ENCODE measurements at regions not wholly inside any gene's neighbourhood (a gene's known extent, or its start where the extent isn't known, plus 50 kb on each side); places are given as distances from the start of the nearest gene placed in this dataset.

DNA sequence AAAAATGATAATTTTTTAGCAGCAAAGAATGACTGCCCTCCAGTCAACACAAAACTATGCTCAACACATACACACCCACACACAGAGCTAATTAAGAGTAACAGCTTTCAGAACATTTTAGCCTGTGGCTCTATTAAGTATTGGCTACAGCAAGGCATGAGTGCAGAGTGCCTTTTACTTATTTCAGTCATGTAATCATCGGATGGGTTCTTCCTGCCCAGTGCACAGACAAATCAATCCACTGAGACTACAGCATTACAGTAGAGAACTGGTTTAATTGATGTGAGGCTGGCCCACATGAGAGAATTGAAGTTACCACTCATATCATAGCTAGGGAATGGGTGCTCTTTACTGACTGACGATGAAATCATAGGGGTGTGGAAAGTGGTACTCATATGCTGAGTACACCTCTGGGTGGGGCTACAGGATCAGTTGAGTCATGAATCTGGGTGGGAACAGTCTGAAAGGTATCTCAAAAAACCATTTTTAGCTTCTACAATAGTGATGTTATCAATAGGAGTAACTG, 241.0 kb downstream of the FSIP2 start (continued):
- TF ChIP-seq, protein P1, sequence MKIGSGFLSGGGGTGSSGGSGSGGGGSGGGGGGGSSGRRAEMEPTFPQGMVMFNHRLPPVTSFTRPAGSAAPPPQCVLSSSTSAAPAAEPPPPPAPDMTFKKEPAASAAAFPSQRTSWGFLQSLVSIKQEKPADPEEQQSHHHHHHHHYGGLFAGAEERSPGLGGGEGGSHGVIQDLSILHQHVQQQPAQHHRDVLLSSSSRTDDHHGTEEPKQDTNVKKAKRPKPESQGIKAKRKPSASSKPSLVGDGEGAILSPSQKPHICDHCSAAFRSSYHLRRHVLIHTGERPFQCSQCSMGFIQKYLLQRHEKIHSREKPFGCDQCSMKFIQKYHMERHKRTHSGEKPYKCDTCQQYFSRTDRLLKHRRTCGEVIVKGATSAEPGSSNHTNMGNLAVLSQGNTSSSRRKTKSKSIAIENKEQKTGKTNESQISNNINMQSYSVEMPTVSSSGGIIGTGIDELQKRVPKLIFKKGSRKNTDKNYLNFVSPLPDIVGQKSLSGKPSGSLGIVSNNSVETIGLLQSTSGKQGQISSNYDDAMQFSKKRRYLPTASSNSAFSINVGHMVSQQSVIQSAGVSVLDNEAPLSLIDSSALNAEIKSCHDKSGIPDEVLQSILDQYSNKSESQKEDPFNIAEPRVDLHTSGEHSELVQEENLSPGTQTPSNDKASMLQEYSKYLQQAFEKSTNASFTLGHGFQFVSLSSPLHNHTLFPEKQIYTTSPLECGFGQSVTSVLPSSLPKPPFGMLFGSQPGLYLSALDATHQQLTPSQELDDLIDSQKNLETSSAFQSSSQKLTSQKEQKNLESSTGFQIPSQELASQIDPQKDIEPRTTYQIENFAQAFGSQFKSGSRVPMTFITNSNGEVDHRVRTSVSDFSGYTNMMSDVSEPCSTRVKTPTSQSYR (CRISPR knock-in tag; IDR thresholded peaks at IDR 0.05): no peak
- TF ChIP-seq, protein P2, sequence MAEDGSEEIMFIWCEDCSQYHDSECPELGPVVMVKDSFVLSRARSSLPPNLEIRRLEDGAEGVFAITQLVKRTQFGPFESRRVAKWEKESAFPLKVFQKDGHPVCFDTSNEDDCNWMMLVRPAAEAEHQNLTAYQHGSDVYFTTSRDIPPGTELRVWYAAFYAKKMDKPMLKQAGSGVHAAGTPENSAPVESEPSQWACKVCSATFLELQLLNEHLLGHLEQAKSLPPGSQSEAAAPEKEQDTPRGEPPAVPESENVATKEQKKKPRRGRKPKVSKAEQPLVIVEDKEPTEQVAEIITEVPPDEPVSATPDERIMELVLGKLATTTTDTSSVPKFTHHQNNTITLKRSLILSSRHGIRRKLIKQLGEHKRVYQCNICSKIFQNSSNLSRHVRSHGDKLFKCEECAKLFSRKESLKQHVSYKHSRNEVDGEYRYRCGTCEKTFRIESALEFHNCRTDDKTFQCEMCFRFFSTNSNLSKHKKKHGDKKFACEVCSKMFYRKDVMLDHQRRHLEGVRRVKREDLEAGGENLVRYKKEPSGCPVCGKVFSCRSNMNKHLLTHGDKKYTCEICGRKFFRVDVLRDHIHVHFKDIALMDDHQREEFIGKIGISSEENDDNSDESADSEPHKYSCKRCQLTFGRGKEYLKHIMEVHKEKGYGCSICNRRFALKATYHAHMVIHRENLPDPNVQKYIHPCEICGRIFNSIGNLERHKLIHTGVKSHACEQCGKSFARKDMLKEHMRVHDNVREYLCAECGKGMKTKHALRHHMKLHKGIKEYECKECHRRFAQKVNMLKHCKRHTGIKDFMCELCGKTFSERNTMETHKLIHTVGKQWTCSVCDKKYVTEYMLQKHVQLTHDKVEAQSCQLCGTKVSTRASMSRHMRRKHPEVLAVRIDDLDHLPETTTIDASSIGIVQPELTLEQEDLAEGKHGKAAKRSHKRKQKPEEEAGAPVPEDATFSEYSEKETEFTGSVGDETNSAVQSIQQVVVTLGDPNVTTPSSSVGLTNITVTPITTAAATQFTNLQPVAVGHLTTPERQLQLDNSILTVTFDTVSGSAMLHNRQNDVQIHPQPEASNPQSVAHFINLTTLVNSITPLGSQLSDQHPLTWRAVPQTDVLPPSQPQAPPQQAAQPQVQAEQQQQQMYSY (CRISPR knock-in tag; IDR thresholded peaks at IDR 0.05): no peak
- TF ChIP-seq MYBL2 (CRISPR knock-in tag; IDR thresholded peaks at IDR 0.05): no peak
- TF ChIP-seq ETV6 (CRISPR knock-in tag; IDR thresholded peaks at IDR 0.05): no peak
- TF ChIP-seq GABPB1 (CRISPR knock-in tag; IDR thresholded peaks at IDR 0.05): no peak
- no peak for TF ChIP-seq RELA (CRISPR knock-in tag; IDR thresholded peaks at IDR 0.05; ENCODE audit: borderline replicate concordance)
- no peak for TF ChIP-seq RORB (CRISPR knock-in tag; IDR thresholded peaks at IDR 0.05)
- TF ChIP-seq, protein P3, sequence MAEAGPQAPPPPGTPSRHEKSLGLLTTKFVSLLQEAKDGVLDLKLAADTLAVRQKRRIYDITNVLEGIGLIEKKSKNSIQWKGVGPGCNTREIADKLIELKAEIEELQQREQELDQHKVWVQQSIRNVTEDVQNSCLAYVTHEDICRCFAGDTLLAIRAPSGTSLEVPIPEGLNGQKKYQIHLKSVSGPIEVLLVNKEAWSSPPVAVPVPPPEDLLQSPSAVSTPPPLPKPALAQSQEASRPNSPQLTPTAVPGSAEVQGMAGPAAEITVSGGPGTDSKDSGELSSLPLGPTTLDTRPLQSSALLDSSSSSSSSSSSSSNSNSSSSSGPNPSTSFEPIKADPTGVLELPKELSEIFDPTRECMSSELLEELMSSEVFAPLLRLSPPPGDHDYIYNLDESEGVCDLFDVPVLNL (CRISPR knock-in tag; IDR thresholded peaks at IDR 0.05; ENCODE audit: borderline replicate concordance, low read depth): no peak
- TF ChIP-seq, protein P4, sequence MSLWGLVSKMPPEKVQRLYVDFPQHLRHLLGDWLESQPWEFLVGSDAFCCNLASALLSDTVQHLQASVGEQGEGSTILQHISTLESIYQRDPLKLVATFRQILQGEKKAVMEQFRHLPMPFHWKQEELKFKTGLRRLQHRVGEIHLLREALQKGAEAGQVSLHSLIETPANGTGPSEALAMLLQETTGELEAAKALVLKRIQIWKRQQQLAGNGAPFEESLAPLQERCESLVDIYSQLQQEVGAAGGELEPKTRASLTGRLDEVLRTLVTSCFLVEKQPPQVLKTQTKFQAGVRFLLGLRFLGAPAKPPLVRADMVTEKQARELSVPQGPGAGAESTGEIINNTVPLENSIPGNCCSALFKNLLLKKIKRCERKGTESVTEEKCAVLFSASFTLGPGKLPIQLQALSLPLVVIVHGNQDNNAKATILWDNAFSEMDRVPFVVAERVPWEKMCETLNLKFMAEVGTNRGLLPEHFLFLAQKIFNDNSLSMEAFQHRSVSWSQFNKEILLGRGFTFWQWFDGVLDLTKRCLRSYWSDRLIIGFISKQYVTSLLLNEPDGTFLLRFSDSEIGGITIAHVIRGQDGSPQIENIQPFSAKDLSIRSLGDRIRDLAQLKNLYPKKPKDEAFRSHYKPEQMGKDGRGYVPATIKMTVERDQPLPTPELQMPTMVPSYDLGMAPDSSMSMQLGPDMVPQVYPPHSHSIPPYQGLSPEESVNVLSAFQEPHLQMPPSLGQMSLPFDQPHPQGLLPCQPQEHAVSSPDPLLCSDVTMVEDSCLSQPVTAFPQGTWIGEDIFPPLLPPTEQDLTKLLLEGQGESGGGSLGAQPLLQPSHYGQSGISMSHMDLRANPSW (CRISPR knock-in tag; conservative IDR thresholded peaks at IDR 0.05; ENCODE audit: low read depth): no peak

DNA sequence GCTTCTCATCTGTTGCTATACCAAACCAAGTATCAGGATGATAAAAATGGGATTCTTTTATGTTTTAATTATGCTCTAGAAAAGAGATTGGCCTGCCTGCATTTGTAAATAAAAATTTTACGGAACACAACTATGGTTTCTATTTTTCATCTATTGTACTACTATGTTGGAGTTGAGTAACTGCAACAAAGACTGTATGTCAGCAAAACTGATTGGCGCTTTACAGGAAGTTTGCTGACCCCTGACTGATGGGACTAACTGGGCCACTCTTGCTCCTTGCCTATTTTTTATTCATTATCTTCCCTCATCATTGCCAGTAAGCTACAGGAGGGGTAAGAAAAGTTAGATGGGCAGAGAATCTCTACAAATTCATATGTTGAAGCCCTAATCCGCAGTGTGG, 242.3 kb downstream of the FSIP2 start:
- CTCF ChIA-PET: no interaction called here
- no peak for ATAC-seq
- Mint-ChIP-seq H3K9me3 (no peaks in the 10 kb centered on the region), H3K4me3 (no peak overlapping the region), H3K36me3 (no peaks in the 10 kb centered on the region), H3K27ac (no peak overlapping the region), H3K4me1 (no peaks in the 10 kb centered on the region), H3K27me3 (ENCODE audit: low read depth) (no peaks in the 10 kb centered on the region)
- POLR2A ChIA-PET: no interaction called here
- DNase-seq (ENCODE audit: low spot score): no peak
- TF ChIP-seq, protein P5, sequence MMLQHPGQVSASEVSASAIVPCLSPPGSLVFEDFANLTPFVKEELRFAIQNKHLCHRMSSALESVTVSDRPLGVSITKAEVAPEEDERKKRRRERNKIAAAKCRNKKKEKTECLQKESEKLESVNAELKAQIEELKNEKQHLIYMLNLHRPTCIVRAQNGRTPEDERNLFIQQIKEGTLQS (CRISPR knock-in tag; conservative IDR thresholded peaks at IDR 0.05): no peak
- TF ChIP-seq, protein P6, sequence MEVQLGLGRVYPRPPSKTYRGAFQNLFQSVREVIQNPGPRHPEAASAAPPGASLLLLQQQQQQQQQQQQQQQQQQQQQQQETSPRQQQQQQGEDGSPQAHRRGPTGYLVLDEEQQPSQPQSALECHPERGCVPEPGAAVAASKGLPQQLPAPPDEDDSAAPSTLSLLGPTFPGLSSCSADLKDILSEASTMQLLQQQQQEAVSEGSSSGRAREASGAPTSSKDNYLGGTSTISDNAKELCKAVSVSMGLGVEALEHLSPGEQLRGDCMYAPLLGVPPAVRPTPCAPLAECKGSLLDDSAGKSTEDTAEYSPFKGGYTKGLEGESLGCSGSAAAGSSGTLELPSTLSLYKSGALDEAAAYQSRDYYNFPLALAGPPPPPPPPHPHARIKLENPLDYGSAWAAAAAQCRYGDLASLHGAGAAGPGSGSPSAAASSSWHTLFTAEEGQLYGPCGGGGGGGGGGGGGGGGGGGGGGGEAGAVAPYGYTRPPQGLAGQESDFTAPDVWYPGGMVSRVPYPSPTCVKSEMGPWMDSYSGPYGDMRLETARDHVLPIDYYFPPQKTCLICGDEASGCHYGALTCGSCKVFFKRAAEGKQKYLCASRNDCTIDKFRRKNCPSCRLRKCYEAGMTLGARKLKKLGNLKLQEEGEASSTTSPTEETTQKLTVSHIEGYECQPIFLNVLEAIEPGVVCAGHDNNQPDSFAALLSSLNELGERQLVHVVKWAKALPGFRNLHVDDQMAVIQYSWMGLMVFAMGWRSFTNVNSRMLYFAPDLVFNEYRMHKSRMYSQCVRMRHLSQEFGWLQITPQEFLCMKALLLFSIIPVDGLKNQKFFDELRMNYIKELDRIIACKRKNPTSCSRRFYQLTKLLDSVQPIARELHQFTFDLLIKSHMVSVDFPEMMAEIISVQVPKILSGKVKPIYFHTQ (CRISPR knock-in tag; IDR thresholded peaks at IDR 0.05): no peak
- no peak for TF ChIP-seq ZNF396 (CRISPR knock-in tag; IDR thresholded peaks at IDR 0.05; ENCODE audit: borderline replicate concordance)
- TF ChIP-seq, protein P2 (CRISPR knock-in tag; IDR thresholded peaks at IDR 0.05): no peak
- TF ChIP-seq, protein P7, sequence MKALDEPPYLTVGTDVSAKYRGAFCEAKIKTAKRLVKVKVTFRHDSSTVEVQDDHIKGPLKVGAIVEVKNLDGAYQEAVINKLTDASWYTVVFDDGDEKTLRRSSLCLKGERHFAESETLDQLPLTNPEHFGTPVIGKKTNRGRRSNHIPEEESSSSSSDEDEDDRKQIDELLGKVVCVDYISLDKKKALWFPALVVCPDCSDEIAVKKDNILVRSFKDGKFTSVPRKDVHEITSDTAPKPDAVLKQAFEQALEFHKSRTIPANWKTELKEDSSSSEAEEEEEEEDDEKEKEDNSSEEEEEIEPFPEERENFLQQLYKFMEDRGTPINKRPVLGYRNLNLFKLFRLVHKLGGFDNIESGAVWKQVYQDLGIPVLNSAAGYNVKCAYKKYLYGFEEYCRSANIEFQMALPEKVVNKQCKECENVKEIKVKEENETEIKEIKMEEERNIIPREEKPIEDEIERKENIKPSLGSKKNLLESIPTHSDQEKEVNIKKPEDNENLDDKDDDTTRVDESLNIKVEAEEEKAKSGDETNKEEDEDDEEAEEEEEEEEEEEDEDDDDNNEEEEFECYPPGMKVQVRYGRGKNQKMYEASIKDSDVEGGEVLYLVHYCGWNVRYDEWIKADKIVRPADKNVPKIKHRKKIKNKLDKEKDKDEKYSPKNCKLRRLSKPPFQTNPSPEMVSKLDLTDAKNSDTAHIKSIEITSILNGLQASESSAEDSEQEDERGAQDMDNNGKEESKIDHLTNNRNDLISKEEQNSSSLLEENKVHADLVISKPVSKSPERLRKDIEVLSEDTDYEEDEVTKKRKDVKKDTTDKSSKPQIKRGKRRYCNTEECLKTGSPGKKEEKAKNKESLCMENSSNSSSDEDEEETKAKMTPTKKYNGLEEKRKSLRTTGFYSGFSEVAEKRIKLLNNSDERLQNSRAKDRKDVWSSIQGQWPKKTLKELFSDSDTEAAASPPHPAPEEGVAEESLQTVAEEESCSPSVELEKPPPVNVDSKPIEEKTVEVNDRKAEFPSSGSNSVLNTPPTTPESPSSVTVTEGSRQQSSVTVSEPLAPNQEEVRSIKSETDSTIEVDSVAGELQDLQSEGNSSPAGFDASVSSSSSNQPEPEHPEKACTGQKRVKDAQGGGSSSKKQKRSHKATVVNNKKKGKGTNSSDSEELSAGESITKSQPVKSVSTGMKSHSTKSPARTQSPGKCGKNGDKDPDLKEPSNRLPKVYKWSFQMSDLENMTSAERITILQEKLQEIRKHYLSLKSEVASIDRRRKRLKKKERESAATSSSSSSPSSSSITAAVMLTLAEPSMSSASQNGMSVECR (CRISPR knock-in tag; IDR thresholded peaks at IDR 0.05; ENCODE audit: borderline replicate concordance): no peak

Data from WTC11 (cell line).